Keratinocyte (primary cell): ENCODE measurements at regions not wholly inside any gene's neighbourhood (a gene's known extent, or its start where the extent isn't known, plus 50 kb on each side); places are given as distances from the start of the nearest gene placed in this dataset.

Source experiments
- EZH2 ChIP-seq: IDR thresholded peaks from one replicate; pipeline ENCODE4 v1.6.1; 2012; ENCODE audit warnings: inconsistent platforms, mild to moderate bottlenecking, low read length, moderate library complexity
- TF ChIP-seq, protein P1 (sequence below), 3 experiments: IDR thresholded peaks in 1 of 3; conservative IDR thresholded peaks in 1 of 3; optimal IDR thresholded peaks in 1 of 3; 2 replicates in 2 of 3; 3 replicates in 1 of 3; pipeline versions ENCODE3 to v1.5.1; 2011; ENCODE audit warnings: low read length in 3 of 3, mild to moderate bottlenecking in 3 of 3, moderate library complexity in 2 of 3, control low read depth in 1 of 3, inconsistent platforms in 1 of 3; ENCODE audit not compliant: insufficient read depth in 2 of 3; ENCODE audit errors: extremely low read depth in 1 of 3

DNA sequence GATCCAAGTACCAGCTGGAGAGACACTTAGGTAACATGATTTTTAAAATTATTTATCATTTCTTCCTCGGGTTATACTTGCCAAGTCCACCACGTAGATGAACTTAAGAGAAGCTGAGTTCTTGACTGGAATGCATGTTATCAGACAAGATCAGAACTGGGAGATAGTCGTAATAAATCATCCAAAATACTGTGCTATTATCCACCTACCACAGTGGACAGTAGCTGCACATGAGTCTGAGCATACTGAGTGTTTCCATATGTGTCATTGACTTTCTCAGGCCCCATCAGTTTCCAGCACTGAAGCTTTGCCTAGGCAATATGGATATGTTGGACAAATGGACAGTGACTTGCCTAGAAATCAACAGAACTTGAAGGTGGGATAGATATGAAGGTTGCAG lies 77.9 kb upstream of the RRP15 start:
- TF ChIP-seq, protein P1, sequence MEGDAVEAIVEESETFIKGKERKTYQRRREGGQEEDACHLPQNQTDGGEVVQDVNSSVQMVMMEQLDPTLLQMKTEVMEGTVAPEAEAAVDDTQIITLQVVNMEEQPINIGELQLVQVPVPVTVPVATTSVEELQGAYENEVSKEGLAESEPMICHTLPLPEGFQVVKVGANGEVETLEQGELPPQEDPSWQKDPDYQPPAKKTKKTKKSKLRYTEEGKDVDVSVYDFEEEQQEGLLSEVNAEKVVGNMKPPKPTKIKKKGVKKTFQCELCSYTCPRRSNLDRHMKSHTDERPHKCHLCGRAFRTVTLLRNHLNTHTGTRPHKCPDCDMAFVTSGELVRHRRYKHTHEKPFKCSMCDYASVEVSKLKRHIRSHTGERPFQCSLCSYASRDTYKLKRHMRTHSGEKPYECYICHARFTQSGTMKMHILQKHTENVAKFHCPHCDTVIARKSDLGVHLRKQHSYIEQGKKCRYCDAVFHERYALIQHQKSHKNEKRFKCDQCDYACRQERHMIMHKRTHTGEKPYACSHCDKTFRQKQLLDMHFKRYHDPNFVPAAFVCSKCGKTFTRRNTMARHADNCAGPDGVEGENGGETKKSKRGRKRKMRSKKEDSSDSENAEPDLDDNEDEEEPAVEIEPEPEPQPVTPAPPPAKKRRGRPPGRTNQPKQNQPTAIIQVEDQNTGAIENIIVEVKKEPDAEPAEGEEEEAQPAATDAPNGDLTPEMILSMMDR (optimal IDR thresholded peaks at IDR 0.05 in 1 of 3, IDR thresholded peaks at IDR 0.05 in 1 of 3, conservative IDR thresholded peaks at IDR 0.05 in 1 of 3; ENCODE audit: extremely low read depth in 1 of 3, insufficient read depth in 2 of 3, low read length in 3 of 3): no peak
- no peak for TF ChIP-seq EZH2
